Suprapubic skin (tissue), 4 donors: ENCODE measurements at regions not wholly inside any gene's neighbourhood (a gene's known extent, or its start where the extent isn't known, plus 50 kb on each side); places are given as distances from the start of the nearest gene placed in this dataset.
A peak's percentile ranks its signal among the peaks of the same experiment; 100 is the strongest.

Experiments used
- DNase-seq, 2 donors: peaks; one replicate each; pipeline ENCODE4 v3.0.0-alpha.2; 2019; ENCODE audit warnings: low spot score in 2 of 2
- H3K27ac ChIP-seq: fragments of 200-600 bp; sonication (generic); one replicate; pipeline ENCODE4 v1.5.1; 2019
- H3K27me3 ChIP-seq: fragments of 200-600 bp; sonication (generic); one replicate; pipeline ENCODE4 v1.5.1; 2019
- H3K36me3 ChIP-seq: fragments of 200-600 bp; sonication (generic); one replicate; pipeline ENCODE4 v1.5.1; 2019
- H3K4me1 ChIP-seq: fragments of 200-600 bp; sonication (generic); one replicate; pipeline ENCODE4 v1.5.1; 2019
- H3K4me3 ChIP-seq: fragments of 200-600 bp; sonication (generic); one replicate; pipeline ENCODE4 v1.5.1; 2019; ENCODE audit warnings: mild to moderate bottlenecking
- H3K9me3 ChIP-seq: fragments of 200-600 bp; sonication (generic); one replicate; pipeline ENCODE4 v1.5.1; 2019
- EP300 ChIP-seq: sonication (generic); formaldehyde crosslinking; IDR thresholded peaks from one replicate; pipeline ENCODE4 v1.6.1; 2017; ENCODE audit warnings: antibody characterized with exemption
- POLR2A ChIP-seq, 2 donors: fragments of 450-650 bp; IDR thresholded peaks; one replicate each; pipeline ENCODE4 v1.6.1; 2017; ENCODE audit warnings: antibody characterized with exemption in 2 of 2, mild to moderate bottlenecking in 2 of 2, moderate library complexity in 2 of 2
- POLR2AphosphoS5 ChIP-seq, 3 donors: sonication (generic); formaldehyde crosslinking; IDR thresholded peaks; one replicate each; pipeline ENCODE4 v1.6.1; 2017; ENCODE audit warnings: antibody characterized with exemption in 3 of 3
- WGBS: methylation state at CpG from one replicate; pipeline ENCODE4 v1.1.5; 2018; 5-methylcytosine and 5-hydroxymethylcytosine counted together
- TF ChIP-seq, protein P1 (sequence below), 2 donors: fragments of 200-600 bp in 1 of 2; fragments of 450-650 bp in 1 of 2; sonication (generic) in 1 of 2; IDR thresholded peaks; one replicate each; pipeline ENCODE4 v1.5.1; 2016 to 2019; ENCODE audit warnings: antibody characterized with exemption in 2 of 2, mild to moderate bottlenecking in 1 of 2, moderate library complexity in 1 of 2

- no peak overlapping the region for H3K4me3 ChIP-seq
- H3K27ac ChIP-seq, result no peak overlapping the region
- TF ChIP-seq POLR2AphosphoS5 (IDR thresholded peaks at IDR 0.05) (no peak), POLR2A (IDR thresholded peaks at IDR 0.05) (no peak), EP300 (no peak)
- TF ChIP-seq, protein P1, sequence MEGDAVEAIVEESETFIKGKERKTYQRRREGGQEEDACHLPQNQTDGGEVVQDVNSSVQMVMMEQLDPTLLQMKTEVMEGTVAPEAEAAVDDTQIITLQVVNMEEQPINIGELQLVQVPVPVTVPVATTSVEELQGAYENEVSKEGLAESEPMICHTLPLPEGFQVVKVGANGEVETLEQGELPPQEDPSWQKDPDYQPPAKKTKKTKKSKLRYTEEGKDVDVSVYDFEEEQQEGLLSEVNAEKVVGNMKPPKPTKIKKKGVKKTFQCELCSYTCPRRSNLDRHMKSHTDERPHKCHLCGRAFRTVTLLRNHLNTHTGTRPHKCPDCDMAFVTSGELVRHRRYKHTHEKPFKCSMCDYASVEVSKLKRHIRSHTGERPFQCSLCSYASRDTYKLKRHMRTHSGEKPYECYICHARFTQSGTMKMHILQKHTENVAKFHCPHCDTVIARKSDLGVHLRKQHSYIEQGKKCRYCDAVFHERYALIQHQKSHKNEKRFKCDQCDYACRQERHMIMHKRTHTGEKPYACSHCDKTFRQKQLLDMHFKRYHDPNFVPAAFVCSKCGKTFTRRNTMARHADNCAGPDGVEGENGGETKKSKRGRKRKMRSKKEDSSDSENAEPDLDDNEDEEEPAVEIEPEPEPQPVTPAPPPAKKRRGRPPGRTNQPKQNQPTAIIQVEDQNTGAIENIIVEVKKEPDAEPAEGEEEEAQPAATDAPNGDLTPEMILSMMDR (IDR thresholded peaks at IDR 0.05), result no peak
- no peaks in the 10 kb centered on the region for H3K36me3 ChIP-seq
- peaks cover 34% of the 10 kb centered on the region for H3K27me3 ChIP-seq
- DNase-seq, result peak; percentile 35 to 61
- 85% methylated on average over 18 of the region's 18 CpGs for WGBS
- no peaks in the 10 kb centered on the region for H3K9me3 ChIP-seq
- H3K4me1 ChIP-seq, result no peaks in the 10 kb centered on the region
These were observed 529.4 kb downstream of the TBC1D22A start for GRCh38 chr22:47291565-47292495.

DNA sequence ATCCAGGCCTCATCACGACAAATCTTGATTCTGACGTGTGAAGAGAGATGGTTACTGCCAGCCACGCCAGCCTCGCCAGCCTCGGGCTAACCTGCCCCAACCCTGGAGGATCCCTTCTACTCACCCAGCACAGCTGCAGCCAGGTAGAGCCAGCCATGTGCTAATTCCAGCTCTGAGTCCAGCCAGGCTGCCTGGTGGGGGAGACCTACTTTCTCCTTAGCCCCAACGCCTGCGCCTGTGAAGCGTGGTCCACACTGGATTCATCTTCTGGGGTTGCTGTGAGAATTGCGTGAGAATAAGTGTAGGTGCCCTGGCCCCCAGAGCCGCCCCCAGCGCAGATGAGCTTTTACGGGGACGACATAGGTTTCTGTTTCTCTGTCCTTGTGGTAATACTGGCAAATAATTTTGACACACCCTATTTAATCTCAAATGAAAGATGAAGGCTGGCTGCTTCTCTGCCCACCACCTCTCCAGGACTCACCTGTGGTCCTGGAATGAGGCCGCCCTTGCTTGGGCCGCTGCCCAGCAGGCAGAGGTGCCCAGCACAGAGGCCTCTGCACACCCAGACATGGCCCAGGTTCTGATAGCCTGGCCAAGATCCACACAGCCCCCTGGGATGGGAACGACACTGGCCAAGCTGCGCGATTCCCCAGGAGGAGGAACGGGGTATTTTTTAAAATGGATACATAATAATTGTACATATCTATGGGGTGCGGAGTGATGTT, 528.4 kb downstream of the TBC1D22A start:
- no peak overlapping the region for H3K4me3 ChIP-seq
- TF ChIP-seq, protein P1 (IDR thresholded peaks at IDR 0.05), result no peak
- WGBS, result 83% methylated on average over 19 of the region's 20 CpGs
- H3K4me1 ChIP-seq, result no peaks in the 10 kb centered on the region
- no peaks in the 10 kb centered on the region for H3K9me3 ChIP-seq
- H3K27me3 ChIP-seq, result peaks cover 36% of the 10 kb centered on the region
- DNase-seq, result peak; percentile 32 to 43
- no peaks in the 10 kb centered on the region for H3K36me3 ChIP-seq
- no peak overlapping the region for H3K27ac ChIP-seq

GRCh38 chr22:47289336-47289985, 527.0 kb downstream of the TBC1D22A start:
- Histone ChIP-seq H3K27me3 (peaks cover 26% of the 10 kb centered on the region), H3K4me3 (no peak overlapping the region), H3K4me1 (no peaks in the 10 kb centered on the region), H3K27ac (no peak overlapping the region), H3K9me3 (no peaks in the 10 kb centered on the region), H3K36me3 (no peaks in the 10 kb centered on the region)
- TF ChIP-seq EP300 (no peak), POLR2AphosphoS5 (IDR thresholded peaks at IDR 0.05) (no peak)
- DNase-seq, result peak; percentile 34 to 76
- 74% methylated on average over 7 of the region's 12 CpGs for WGBS

GRCh38 chr22:47288680-47289079, 526.2 kb downstream of the TBC1D22A start:
- Histone ChIP-seq H3K27me3 (peaks cover 26% of the 10 kb centered on the region), H3K27ac (no peak overlapping the region), H3K36me3 (no peaks in the 10 kb centered on the region), H3K9me3 (no peaks in the 10 kb centered on the region), H3K4me1 (no peaks in the 10 kb centered on the region), H3K4me3 (no peak overlapping the region)
- DNase-seq, result peak; percentile 34 to 70
- WGBS, result 83% methylated on average over 8 of the region's 8 CpGs
- TF ChIP-seq POLR2A (IDR thresholded peaks at IDR 0.05), result no peak

- peak; percentile 10 to 41 for DNase-seq
- Histone ChIP-seq H3K27ac (no peak overlapping the region), H3K9me3 (no peaks in the 10 kb centered on the region), H3K27me3 (peaks cover 36% of the 10 kb centered on the region), H3K4me3 (no peak overlapping the region), H3K4me1 (no peaks in the 10 kb centered on the region), H3K36me3 (no peaks in the 10 kb centered on the region)
- WGBS, result 75% methylated on average over 5 of the region's 5 CpGs
- TF ChIP-seq, protein P1 (IDR thresholded peaks at IDR 0.05), result no peak
- TF ChIP-seq EP300 (no peak), POLR2AphosphoS5 (IDR thresholded peaks at IDR 0.05) (no peak), POLR2A (IDR thresholded peaks at IDR 0.05) (no peak)
These were observed 525.1 kb downstream of the TBC1D22A start for GRCh38 chr22:47287516-47287915.

DNA sequence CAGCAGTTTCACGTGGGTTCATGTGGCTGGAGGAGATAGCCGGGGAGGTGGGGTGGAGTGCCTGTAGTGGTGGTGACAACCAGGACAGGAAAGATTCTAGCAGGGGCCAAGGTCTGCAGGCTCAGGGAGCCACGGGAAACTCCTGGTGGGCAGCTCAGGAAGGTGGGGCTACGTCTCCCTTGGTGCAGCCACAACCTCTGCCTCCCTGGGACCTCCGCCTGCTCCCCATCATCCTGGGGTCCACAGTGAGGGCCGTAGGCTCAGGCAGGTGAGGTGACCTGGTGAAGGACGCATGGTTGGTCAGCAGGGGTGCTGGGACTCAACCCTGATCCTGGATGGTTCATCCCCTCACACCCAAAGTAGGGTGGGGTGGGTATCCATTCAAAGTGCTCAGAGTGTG, 524.1 kb downstream of the TBC1D22A start:
- Histone ChIP-seq H3K36me3 (no peaks in the 10 kb centered on the region), H3K9me3 (no peaks in the 10 kb centered on the region), H3K27ac (no peak overlapping the region), H3K4me1 (no peaks in the 10 kb centered on the region), H3K4me3 (no peak overlapping the region), H3K27me3 (peaks cover 42% of the 10 kb centered on the region)
- DNase-seq, result no peak
- TF ChIP-seq, protein P1 (IDR thresholded peaks at IDR 0.05), result no peak
- 67% methylated on average over 5 of the region's 7 CpGs for WGBS
